ENCODE measurements at regions not wholly inside any gene's neighbourhood (a gene's known extent, or its start where the extent isn't known, plus 50 kb on each side); places are given as distances from the start of the nearest gene placed in this dataset.
A peak's percentile ranks its signal among the peaks of the same experiment; 100 is the strongest.
"Not testable (repeated sequence)": the region's sequence is repeated elsewhere in the genome, so short reads cannot be mapped to it uniquely, and the experiment has no call there.

DNA sequence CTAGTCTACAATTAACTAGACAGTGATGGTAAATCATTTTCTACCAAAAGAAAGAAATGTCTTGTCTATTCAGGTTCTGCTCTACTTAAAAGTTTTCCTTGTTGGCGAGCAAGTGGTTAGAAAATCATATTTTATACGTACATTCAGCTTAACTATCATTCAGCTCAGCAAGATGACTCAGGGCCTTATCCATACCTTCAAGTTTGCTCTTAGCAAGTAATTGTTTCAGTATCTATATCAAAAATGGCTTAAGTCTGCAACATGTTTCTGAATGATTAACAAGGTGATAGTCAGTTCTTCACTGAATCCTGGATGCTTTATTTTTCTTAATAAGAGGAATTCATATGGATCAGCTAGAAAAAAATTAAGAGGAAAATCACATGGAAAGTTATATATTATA lies 90.8 kb upstream of the TP53BP2 start:
- H3K36me3 ChIP-seq (ENCODE audit: control insufficient read depth, insufficient read depth, low read length); H3K4me3 ChIP-seq (ENCODE audit: low read depth, low read length); H3K27me3 ChIP-seq (ENCODE audit: control insufficient read depth, insufficient read depth, low read length); DNase-seq (ENCODE audit: low read depth): not testable (repeated sequence)

DNA sequence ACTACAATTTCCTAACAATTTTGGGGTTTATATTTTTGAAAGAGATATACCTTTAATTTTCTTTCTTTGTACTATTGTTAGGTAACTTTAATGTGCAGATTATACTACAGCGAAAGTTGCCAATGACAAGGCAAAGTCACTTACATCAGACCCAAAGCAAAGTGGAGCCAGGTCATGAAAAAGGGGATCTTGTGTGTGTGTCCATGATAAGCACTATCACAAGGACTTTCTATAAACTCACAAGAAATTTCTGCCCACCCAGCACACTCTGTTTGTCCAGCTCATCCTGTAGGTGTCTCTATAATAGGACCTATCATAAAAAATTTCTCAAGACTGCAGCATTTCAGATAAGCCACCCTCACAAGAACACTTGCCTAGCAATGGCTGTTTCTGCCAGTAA lies 85.7 kb upstream of the TP53BP2 start:
- not testable (repeated sequence) for H3K4me3 ChIP-seq (ENCODE audit: low read depth, low read length); DNase-seq (ENCODE audit: low read depth); H3K36me3 ChIP-seq (ENCODE audit: control insufficient read depth, insufficient read depth, low read length); H3K27me3 ChIP-seq (ENCODE audit: control insufficient read depth, insufficient read depth, low read length)

DNA sequence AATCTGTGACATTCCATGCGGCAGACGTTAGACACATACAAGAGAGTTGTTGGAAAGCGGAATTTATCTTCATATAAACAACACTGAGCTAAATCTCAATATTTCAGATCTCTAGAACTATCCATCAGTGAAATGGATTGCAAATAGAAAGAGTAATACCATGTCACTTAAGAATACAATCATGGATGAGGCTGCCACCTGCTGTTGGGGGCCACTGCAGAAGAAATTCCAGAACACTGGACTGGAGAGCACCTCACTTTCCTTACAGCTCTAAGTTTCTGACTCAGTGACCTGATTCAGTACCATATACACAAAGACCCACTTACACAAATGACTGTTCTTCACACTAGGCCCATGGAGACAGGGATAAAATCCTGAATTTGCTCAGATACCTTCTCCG lies 75.1 kb upstream of the TP53BP2 start:
- H3K27me3 ChIP-seq (ENCODE audit: control insufficient read depth, insufficient read depth, low read length); DNase-seq (ENCODE audit: low read depth); H3K36me3 ChIP-seq (ENCODE audit: control insufficient read depth, insufficient read depth, low read length): not testable (repeated sequence)

GRCh38 chr1:223915476-223915875 lies 69.7 kb upstream of the TP53BP2 start:
- not testable (repeated sequence) for H3K36me3 ChIP-seq (ENCODE audit: control insufficient read depth, insufficient read depth, low read length); DNase-seq (ENCODE audit: low read depth)

More for the DNA sequence above, 75.1 kb upstream of the TP53BP2 start:
- not testable (repeated sequence) for H3K4me3 ChIP-seq (ENCODE audit: low read depth, low read length)

DNA sequence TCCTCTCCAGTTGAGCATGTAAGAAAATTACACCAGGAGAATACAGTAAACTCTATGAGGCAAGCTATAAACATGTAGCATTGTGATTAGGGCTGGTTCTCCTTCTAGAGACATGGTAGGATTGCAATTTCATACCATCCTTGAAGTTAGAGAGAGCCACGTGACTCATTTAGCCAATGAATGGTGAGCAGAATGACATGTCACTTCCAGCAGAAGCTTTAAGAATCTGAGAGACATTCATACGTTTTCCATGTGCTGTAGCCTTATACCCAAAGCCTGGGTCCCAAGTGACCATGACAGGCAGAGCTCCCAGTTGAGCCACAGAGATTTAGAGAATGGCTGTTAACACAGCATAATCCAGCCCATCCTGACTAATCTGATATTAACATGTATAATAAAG lies 68.0 kb upstream of the TP53BP2 start:
- not testable (repeated sequence) for DNase-seq (ENCODE audit: low read depth); H3K27me3 ChIP-seq (ENCODE audit: control insufficient read depth, insufficient read depth, low read length); H3K36me3 ChIP-seq (ENCODE audit: control insufficient read depth, insufficient read depth, low read length); H3K4me3 ChIP-seq (ENCODE audit: low read depth, low read length)

More at GRCh38 chr1:223915476-223915875, 69.7 kb upstream of the TP53BP2 start:
- H3K27me3 ChIP-seq (ENCODE audit: control insufficient read depth, insufficient read depth, low read length); H3K4me3 ChIP-seq (ENCODE audit: low read depth, low read length): not testable (repeated sequence)

GRCh38 chr1:223907943-223908587 lies 62.3 kb upstream of the TP53BP2 start:
- TF ChIP-seq, protein P1, sequence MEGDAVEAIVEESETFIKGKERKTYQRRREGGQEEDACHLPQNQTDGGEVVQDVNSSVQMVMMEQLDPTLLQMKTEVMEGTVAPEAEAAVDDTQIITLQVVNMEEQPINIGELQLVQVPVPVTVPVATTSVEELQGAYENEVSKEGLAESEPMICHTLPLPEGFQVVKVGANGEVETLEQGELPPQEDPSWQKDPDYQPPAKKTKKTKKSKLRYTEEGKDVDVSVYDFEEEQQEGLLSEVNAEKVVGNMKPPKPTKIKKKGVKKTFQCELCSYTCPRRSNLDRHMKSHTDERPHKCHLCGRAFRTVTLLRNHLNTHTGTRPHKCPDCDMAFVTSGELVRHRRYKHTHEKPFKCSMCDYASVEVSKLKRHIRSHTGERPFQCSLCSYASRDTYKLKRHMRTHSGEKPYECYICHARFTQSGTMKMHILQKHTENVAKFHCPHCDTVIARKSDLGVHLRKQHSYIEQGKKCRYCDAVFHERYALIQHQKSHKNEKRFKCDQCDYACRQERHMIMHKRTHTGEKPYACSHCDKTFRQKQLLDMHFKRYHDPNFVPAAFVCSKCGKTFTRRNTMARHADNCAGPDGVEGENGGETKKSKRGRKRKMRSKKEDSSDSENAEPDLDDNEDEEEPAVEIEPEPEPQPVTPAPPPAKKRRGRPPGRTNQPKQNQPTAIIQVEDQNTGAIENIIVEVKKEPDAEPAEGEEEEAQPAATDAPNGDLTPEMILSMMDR (IDR thresholded peaks at IDR 0.05; ENCODE audit: insufficient read depth, low read length, poor library complexity, severe bottlenecking), result peak; percentile 30
- H3K4me3 ChIP-seq (ENCODE audit: low read depth, low read length); H3K36me3 ChIP-seq (ENCODE audit: control insufficient read depth, insufficient read depth, low read length); H3K27me3 ChIP-seq (ENCODE audit: control insufficient read depth, insufficient read depth, low read length); DNase-seq (ENCODE audit: low read depth): not testable (repeated sequence)

DNA sequence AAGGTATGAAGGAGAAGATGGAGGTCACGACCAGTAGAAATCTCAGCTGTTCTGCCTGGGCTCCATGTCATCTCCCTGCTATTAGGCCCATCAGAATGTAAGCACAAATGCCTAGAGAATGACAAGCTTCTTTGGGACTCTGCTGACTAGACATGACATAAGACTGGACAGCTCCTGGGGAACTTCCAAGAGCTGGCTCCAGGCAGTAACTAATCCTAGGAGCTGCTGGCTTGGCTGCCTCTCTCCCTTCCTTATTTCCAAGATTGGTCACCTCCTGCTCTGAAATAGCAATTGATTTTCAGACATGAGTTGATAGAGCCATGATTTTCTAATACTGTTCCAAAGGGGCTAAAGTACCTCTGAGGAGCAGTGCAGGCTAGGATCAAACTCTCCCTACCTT lies 57.5 kb upstream of the TP53BP2 start:
- not testable (repeated sequence) for H3K36me3 ChIP-seq (ENCODE audit: control insufficient read depth, insufficient read depth, low read length); DNase-seq (ENCODE audit: low read depth); H3K4me3 ChIP-seq (ENCODE audit: low read depth, low read length); H3K27me3 ChIP-seq (ENCODE audit: control insufficient read depth, insufficient read depth, low read length)

- H3K36me3 ChIP-seq (ENCODE audit: control insufficient read depth, insufficient read depth, low read length); H3K4me3 ChIP-seq (ENCODE audit: low read depth, low read length); DNase-seq (ENCODE audit: low read depth): not testable (repeated sequence)
Measured at GRCh38 chr1:223899775-223900174, 54.0 kb upstream of the TP53BP2 start.

DNA sequence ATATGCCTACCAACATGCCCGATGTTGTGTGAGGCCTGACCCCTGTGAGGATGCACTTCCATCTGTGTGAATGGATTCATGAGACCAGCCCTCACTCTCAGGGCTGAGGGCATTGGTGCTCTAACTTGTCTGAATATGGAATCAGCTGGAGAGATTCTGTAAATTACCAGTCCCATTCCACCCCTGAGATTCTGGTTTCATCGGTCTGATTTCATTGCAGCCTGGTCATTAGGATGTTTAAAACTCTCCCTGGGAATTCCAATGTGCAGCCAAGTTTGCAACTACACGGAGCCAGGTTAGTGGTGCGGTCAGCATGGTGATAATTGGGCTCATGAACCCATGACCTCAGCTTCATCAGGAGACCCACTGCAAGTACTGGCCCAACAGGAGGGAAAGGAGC lies 51.4 kb upstream of the TP53BP2 start:
- H3K36me3 ChIP-seq (ENCODE audit: control insufficient read depth, insufficient read depth, low read length); H3K27me3 ChIP-seq (ENCODE audit: control insufficient read depth, insufficient read depth, low read length); H3K4me3 ChIP-seq (ENCODE audit: low read depth, low read length); DNase-seq (ENCODE audit: low read depth): not testable (repeated sequence)

More at GRCh38 chr1:223899775-223900174, 54.0 kb upstream of the TP53BP2 start:
- not testable (repeated sequence) for H3K27me3 ChIP-seq (ENCODE audit: control insufficient read depth, insufficient read depth, low read length)

- not testable (repeated sequence) for H3K4me3 ChIP-seq (ENCODE audit: low read depth, low read length); H3K27me3 ChIP-seq (ENCODE audit: control insufficient read depth, insufficient read depth, low read length); H3K36me3 ChIP-seq (ENCODE audit: control insufficient read depth, insufficient read depth, low read length); DNase-seq (ENCODE audit: low read depth)
Measured at GRCh38 chr1:223895950-223896349, 50.2 kb upstream of the TP53BP2 start.

All from kidney epithelial cell (primary cell).